Dermis blood vessel endothelial cell (primary cell): ENCODE measurements at regions not wholly inside any gene's neighbourhood (a gene's known extent, or its start where the extent isn't known, plus 50 kb on each side); places are given as distances from the start of the nearest gene placed in this dataset.

Experiments used
- DNase-seq: peaks from one replicate; pipeline ENCODE4 v3.0.0; 2010

DNA sequence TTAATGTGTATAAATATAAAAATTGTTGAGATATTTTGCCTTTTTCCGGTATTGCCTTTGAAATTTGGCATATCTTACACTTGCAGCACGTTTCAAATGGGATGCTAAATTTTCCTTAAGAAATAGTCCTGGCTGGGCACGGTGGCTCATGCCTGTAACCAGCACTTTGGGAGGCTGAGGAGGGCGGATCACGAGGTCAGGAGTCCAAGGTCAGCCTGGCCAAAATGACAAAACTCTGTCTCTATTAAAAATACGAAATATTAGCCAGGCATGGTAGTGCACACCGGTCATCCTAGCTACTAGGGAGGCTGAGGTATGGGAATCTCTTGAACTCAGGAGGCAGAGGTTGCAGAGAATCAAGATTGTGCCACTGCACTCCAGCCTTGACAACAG is 220.2 kb downstream of the PTEN start:
- no peak for DNase-seq

- no peak for DNase-seq
Measured at GRCh38 chr10:88086187-88086960, 222.9 kb downstream of the PTEN start.

- DNase-seq: no peak
Measured at GRCh38 chr10:88088441-88089340, 225.3 kb downstream of the PTEN start.

DNA sequence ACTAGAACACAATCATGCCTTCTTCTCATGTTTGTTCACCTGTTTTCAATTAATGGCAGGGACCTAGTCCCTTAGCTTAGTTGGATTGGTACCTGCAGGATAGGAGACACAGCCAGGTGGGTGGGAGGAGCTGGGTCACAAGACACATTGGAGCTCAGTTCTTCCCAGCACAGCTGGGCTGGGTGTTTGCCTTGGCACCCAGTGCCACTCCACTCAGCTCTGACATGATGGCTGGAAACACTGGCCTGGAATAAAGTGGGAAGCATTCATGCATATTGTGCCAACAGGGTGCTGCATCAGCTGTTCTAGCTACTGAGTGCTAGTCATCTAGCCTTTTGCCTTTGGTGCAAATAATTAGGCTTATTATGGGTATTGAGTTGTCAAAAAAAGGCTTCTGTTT is 226.1 kb downstream of the PTEN start:
- no peak for DNase-seq

DNA sequence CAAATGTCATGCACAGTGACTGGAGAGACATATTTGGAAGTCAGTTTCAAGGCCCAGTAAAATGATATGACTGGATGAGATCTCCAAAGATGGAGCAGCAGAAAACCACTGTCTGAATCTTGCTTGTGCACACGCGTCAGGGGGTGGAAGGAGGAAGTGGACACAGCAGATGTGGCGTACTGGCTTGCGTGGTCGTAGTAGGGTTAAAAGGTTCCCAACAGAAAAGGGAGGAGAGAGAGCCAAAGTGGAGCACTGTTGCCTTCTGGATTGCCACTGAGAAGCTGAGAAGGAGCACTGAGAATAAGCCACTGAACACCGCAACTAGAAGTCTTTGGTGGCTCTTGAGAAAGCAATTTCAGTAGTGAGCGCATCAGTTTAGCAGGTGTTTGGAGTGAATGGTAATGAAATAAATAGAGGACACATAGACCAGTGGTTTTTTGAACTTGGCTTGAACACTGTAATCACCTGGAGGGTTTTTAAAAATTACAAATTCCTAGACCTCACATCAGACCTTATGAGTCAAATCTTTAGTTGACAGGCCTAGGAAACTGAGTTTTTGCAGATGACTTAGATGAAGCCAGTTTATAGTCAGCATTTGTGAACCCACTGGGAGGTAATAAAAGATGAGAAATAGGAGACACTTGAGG is 227.3 kb downstream of the PTEN start:
- DNase-seq: no peak

GRCh38 chr10:88091490-88092061 is 228.2 kb downstream of the PTEN start:
- no peak for DNase-seq

- no peak for DNase-seq
Measured at GRCh38 chr10:88092265-88092664, 228.8 kb downstream of the PTEN start.

DNA sequence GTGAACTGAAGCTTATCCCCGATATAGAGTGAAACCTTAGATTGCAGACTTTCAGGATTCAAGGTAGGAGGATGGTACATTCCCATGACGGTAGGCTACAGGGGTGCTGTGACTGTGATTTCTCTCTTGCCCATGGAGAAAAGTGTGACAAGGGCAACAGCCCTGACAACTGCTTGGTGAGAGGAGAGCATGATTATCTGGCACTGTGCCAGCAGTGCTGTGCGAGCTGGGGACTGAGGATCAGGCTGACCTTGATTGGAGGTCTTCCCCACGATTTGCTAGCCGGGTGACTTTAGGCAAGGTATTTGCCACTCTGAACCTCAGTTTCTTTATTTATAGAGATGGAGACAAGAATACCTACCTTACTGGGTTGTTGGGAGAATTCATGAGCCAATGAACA is 229.5 kb downstream of the PTEN start:
- peak; percentile 17 for DNase-seq

- DNase-seq: no peak
Measured at GRCh38 chr10:88094795-88095194, 231.4 kb downstream of the PTEN start.

DNA sequence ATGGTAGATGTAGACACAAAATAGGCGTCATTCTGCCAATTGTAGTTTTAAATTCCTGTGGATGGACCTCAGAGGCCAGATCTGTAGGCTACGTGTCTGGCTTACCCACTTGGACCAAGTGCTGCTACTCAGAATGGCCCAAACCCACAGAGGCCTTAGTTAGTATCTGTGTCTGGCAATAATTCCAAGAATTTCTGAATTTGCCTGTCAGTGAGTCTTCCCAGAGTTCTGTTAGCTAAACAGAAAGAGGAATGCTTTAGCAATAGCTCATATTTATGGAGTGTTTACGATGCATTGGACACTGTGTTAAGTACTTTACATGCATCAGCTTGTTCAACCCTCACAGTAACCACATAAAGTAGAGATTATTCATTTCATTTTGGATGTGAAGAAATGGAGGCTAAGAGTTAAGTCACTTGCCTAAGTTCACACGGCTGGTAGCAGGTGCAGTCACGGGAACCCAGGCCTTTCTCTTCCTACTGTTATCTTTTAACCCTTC is 231.8 kb downstream of the PTEN start:
- no peak for DNase-seq

GRCh38 chr10:88095778-88096431 is 232.5 kb downstream of the PTEN start:
- DNase-seq: no peak

DNA sequence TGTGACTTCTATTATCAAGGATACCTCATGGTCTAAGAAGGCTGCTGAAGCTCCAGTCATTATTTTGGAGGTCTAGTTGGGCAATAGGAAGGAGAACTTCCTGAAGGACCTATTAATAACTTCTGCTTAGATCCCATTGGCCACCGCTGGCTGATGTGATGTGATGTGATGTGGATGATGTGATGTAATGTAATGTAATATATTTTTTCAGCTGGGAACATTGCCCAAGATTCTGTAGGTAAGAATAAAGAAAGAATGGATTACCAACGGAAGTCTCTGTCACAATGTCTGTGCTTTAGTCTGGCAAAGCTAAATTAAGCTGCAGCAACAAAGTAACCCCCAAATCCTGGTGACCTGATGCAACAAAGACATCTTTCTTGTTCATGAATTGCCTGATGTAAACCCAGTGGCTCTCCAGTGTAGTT is 233.7 kb downstream of the PTEN start:
- DNase-seq: no peak

GRCh38 chr10:88097536-88097935 is 234.1 kb downstream of the PTEN start:
- no peak for DNase-seq

- DNase-seq: no peak
Measured at GRCh38 chr10:88100281-88100680, 236.9 kb downstream of the PTEN start.

GRCh38 chr10:88101666-88102065 is 238.2 kb downstream of the PTEN start:
- no peak for DNase-seq

DNA sequence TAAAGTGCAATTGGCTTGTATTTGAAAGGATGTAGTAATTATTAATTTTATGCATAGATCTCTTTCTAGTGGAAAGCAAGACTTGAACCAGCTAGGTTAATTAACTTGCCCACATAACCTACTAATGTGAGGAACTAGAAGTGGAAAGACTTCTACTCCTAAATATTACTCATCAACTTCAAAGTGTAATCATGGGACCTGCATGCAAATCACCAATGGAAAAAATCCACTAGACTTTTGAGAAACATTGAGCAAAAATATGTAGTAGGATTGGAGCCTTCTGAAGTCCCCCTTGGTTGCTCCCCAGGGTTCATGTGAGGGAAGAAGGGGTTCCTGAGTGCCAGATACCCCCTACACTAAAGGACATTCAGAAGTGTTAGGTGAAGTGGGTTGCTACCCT is 240.2 kb downstream of the PTEN start:
- DNase-seq: no peak

- no peak for DNase-seq
Measured at GRCh38 chr10:88104223-88104622, 240.8 kb downstream of the PTEN start.

- no peak for DNase-seq
Measured at GRCh38 chr10:88106366-88106765, 242.9 kb downstream of the PTEN start.

DNA sequence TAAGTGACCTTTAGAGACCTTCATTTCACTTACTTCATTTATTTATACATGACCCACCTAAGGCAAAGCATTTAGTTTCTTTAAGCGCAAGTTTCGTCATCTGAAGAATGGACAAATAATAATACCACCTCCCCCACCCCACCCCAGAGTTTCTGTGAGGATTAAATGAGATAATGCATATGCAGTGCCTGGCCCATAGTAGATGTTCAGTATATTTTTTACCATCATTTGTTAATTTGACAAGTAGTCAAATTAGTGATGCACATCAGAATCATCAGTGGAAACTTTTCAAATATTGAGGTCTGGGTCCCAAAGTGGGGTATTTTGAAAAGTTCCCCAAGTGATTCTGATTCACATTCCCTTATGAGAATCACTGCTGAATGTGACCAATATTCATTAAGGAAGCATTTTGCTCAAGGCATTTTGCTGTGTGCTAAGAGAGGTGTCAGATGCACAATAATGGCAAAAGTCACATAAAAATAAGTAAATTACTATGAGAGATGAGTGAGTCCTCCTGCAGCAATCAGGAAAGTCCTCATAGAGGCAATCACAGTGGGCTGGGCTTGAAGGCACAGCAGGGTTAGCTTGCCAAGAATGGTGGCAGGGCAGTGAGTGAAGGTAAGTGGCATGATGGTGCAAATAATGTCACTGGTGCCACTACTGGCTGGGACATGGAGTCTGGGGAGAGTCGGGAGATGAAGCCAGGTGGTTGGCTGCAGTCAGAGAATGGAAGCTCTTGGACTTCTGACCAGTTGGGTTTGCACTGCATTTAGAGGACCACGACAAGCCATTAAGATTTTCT is 244.1 kb downstream of the PTEN start:
- DNase-seq: no peak

- DNase-seq: no peak
Measured at GRCh38 chr10:88108115-88108610, 244.7 kb downstream of the PTEN start.

- no peak for DNase-seq
Measured at GRCh38 chr10:88110355-88110754, 246.9 kb downstream of the PTEN start.
